ENCODE measurements at regions not wholly inside any gene's neighbourhood (a gene's known extent, or its start where the extent isn't known, plus 50 kb on each side); places are given as distances from the start of the nearest gene placed in this dataset.

DNA sequence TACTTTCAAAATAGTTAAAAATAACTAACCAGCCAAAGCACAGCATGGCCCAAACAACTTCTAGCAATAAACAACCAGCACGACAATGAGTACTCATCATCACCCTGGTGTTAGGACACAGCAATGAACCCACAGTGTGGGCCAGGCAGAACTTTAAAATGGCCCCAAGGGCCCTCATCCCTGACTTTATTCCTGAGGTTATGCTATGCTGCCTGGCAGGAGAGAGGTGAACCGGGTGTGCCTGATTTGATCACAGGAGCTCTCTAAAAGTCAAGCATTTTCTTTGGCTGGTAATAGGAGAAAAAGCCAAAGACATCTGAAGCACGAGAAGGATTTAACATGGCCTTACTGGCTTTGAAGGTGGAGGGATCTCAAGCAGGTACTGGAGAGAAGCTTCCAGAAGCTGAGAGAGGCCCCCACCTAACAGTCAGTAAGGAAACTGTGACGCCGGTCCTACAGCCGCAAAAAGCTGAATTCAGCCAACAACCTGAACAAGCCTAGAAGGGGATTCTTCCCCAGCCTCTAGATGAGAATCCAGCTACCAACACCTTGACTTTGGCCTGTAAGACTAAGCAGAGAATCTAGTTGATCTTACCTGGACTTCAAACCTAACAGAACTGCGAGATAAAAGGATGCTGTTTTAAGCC lies 115.4 kb downstream of the DDX1 start:
- Histone ChIP-seq H3K27me3 (no peaks in the 10 kb centered on the region), H3K4me3 (no peak overlapping the region), H3K36me3 (no peaks in the 10 kb centered on the region), H3K4me1 (peaks cover 12% of the 10 kb centered on the region), H3K9me3 (replicated peaks) (no peaks in the 10 kb centered on the region), H3K27ac (no peak overlapping the region)
- DNase-seq: no peak

DNA sequence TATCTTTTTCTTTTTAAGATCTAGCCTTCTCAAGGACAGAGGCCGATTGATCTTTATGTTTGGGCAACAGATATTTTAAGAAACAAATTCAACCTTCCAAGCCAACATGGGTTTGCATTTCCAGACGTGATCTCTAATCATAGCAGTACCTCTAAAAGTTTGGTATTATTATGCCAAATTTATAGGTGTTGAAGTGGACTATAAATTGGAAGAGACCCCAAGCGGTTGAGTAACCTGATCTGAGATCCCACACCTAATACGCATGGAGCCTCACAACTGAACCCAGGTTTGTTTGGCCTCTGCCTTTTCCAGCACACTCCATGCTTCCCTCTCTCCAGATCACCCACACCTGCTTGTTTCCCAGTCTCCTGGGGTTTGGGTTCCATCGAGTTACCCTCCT lies 116.5 kb downstream of the DDX1 start:
- DNase-seq: no peak
- H3K27me3 ChIP-seq: no peaks in the 10 kb centered on the region
- H3K27ac ChIP-seq: no peak overlapping the region
- H3K4me1 ChIP-seq: peaks cover 12% of the 10 kb centered on the region
- H3K9me3 ChIP-seq (replicated peaks): no peaks in the 10 kb centered on the region
- no peak overlapping the region for H3K4me3 ChIP-seq
- H3K36me3 ChIP-seq: no peaks in the 10 kb centered on the region

DNA sequence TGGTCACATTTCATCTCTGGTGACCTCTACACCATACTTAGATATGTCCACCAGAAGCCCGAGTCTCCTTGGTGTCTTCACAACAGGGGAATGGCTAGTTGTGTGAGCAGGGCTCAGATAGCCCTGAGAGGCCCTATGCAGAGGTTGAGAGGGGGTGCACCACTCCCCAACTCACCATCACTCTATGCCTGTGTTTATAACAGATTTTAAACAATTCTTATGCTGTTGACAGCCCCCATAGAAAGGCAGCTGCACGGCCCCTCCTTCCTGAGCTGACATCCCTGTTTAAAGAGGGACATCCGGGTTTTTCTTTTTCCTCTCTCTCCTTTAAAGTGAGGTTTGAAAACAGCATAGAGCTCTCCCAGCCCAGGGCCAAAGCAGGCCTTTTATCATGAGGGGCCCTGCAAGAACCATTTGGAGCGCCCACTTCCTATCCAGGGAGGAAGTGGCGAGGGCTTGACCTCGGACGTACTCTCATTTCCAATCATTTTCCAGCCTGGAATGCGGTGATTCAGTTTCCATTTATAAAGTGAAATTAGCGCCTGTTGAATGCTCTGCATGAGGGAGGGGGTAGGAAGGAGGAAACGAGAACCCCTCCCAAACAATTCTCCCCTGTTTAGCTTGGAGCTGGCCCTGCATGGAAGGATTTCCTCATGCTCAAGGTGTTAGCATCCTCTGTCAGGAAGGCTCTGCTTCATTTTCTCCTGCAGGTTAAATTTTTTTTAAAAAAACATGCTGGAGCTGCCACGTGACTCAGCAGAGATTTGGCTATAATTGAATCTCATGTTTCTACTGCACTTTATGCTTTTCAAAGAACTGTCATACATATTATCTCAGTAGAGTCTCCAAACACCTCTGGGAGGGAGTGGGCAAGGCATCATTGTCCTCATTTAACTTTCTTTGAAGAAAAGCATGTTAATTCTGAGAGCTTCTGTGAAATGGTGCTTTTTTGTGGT lies 117.5 kb downstream of the DDX1 start:
- Histone ChIP-seq H3K4me3 (no peak overlapping the region), H3K36me3 (no peaks in the 10 kb centered on the region), H3K4me1 (peaks cover 12% of the 10 kb centered on the region), H3K9me3 (replicated peaks) (no peaks in the 10 kb centered on the region), H3K27me3 (no peaks in the 10 kb centered on the region), H3K27ac (no peak overlapping the region; the same call in 1 of the 2 replicates)
- no peak for DNase-seq

DNA sequence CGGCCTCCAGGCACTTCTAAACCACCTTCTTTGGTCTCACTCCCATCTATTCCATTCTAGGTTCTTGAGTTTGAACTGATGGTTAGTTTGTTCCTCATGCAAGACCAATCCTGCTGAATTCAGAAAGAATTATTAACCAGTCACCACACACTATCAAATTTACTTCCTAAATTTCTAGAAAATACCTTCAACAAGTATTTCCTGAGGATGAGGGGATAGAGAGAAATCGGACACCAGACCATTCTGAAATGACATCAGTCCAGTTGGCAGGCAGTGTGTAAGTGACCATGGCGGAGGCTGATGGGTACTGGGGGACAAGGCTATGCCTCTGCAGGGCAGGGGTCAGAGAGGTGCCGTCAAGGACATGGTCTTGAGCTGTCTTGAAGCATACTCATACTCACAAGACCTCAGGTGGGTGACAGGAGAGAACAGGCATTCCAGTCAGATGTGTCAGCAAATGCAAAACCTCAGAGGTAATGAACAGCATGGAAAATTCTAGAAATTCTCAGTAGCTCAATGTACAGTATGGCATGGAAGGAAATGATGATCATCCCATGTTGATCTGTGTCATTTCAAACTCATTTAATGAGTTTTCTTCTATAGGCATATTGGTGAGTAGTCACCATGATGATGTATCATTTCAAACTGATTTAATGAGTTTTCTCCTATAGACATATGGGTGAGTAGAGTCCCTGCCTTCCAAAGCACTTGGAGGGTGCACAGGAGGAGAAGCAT lies 119.6 kb downstream of the DDX1 start:
- Histone ChIP-seq H3K4me1 (peaks cover 12% of the 10 kb centered on the region), H3K4me3 (no peak overlapping the region), H3K27me3 (no peaks in the 10 kb centered on the region), H3K9me3 (replicated peaks) (no peaks in the 10 kb centered on the region), H3K27ac (no peak overlapping the region), H3K36me3 (no peaks in the 10 kb centered on the region)
- DNase-seq: no peak

DNA sequence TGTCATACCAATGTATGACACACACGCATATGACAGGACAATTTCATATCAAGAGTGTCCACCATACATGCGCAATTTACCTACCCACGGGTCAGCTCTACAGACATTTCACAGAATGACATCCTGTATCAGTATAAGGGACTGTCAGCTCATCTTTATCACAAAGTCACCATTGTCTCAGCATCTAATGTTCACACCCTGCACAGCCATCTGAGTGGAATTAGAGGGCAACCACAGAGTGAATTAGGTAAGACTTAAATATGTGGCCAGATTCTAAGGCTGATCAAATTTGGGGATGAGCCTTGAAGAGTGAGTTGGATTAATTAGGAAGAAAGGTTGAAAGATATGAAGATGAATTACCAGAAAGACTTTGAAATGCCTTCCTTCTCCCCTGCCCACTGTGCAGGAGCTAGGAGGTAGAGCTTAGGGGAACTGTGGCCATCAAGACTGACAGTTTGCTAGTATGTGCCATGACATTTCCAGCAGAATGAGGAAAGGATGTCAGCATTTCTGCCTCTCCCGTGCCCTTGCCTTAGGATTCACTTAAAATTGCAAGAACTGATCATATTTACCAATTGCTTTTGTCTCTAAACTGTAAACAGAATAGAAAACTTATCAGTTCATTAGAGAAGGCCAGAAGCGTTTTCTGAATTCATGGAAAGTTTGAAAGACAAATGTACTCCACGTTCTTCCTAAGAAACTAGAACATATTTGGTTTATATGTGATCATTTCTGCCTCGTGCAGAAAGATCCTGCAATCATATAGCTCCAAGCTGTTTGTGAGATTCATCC lies 121.1 kb downstream of the DDX1 start:
- Histone ChIP-seq H3K27me3 (no peaks in the 10 kb centered on the region), H3K4me1 (peaks cover 19% of the 10 kb centered on the region), H3K36me3 (no peaks in the 10 kb centered on the region), H3K9me3 (replicated peaks) (no peaks in the 10 kb centered on the region), H3K27ac (no peak overlapping the region), H3K4me3 (no peak overlapping the region)
- DNase-seq: no peak

DNA sequence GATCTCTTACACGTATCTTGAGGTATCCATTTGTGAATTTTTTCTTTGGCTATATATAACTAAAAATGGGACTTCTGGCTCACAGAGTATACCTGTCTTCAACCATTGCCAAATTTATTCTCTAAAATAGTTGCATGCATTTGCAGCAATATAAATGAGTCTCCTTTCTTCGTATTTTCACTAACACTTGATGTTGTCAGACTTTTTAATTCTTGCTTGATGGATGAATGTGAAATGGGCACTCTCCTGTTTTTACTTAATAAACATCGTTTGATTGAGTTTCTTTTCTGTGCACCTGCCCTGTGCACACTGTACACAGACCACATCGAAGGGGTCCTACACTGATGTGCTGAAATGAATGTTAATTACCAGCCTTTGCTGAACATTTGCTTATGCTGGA lies 121.8 kb downstream of the DDX1 start:
- Histone ChIP-seq H3K27ac (no peak overlapping the region), H3K36me3 (no peaks in the 10 kb centered on the region), H3K27me3 (no peaks in the 10 kb centered on the region), H3K4me3 (no peak overlapping the region), H3K4me1 (peaks cover 19% of the 10 kb centered on the region), H3K9me3 (replicated peaks) (no peaks in the 10 kb centered on the region)
- no peak for DNase-seq

DNA sequence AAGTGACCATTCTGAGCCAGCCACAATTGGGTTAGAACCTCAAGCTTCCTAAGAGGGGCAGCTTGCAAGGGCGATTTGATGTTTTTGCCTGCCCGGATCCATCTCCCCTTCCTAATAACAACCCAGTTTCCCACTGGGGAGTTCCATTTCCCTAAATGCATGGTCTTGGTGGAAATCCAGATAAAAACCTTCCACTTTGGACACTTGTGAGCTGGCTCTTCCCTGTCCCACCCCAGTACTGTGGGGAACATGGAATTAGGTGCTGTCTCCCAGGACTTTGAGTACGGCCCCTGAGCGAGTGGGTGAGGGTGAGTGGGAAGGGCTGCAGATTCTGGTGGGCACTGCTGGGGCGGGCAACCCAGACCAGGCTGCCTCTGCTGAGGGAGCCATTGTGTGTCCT lies 122.3 kb downstream of the DDX1 start:
- no peak for DNase-seq
- no peaks in the 10 kb centered on the region for H3K36me3 ChIP-seq

DNA sequence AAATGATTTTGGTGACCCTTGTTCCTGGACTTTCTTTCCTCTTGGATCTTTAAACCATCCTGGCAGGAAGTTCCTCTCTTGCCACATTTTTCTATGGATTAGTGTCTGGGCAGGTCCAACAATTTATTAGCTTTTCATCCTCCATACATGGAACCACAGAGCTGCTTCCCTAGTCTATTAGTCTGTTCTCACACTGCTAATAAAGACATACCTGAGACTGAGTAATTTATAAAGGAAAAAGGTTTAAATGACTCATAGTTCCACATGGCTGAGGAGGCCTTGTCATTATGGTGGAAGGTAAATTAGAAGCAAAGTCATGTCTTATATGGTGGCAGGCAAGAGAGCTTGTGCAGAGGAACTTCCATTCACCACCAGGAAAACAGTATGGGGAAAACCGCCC lies 122.9 kb downstream of the DDX1 start:
- no peak overlapping the region for H3K4me3 ChIP-seq
- H3K27me3 ChIP-seq: no peaks in the 10 kb centered on the region
- DNase-seq: no peak
- H3K4me1 ChIP-seq: peaks cover 7% of the 10 kb centered on the region
- H3K27ac ChIP-seq: no peak overlapping the region
- no peaks in the 10 kb centered on the region for H3K9me3 ChIP-seq (replicated peaks)
- H3K36me3 ChIP-seq: no peaks in the 10 kb centered on the region

More for the DNA sequence above, 122.3 kb downstream of the DDX1 start:
- Histone ChIP-seq H3K9me3 (replicated peaks) (no peaks in the 10 kb centered on the region), H3K27me3 (no peaks in the 10 kb centered on the region), H3K4me3 (no peak overlapping the region), H3K27ac (no peak overlapping the region), H3K4me1 (peaks cover 13% of the 10 kb centered on the region)

DNA sequence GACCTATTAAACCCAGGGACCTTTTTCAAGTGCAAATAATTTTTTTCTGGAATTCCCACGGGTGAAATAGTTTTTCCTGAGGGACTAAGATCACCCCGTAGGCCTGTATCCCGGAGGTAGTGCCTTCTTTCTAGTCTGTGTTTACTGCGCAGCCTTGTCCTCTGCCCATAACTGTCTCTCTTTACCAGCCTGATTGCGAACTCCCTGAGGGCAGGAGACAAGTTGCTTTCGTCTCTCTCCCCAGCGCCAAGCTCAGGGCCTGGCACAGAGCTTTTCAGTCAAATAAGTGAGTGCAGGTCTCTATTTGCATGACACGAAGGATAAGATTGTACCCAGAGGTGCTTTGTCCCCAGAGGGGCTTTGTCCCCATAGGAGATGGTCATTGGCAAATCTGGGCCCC lies 123.9 kb downstream of the DDX1 start:
- H3K36me3 ChIP-seq: no peaks in the 10 kb centered on the region
- H3K4me1 ChIP-seq: peaks cover 7% of the 10 kb centered on the region; the same call in 1 of the 2 replicates
- H3K4me3 ChIP-seq: no peak overlapping the region
- H3K27me3 ChIP-seq: no peaks in the 10 kb centered on the region
- DNase-seq: no peak
- no peaks in the 10 kb centered on the region for H3K9me3 ChIP-seq (replicated peaks)
- H3K27ac ChIP-seq: no peak overlapping the region

DNA sequence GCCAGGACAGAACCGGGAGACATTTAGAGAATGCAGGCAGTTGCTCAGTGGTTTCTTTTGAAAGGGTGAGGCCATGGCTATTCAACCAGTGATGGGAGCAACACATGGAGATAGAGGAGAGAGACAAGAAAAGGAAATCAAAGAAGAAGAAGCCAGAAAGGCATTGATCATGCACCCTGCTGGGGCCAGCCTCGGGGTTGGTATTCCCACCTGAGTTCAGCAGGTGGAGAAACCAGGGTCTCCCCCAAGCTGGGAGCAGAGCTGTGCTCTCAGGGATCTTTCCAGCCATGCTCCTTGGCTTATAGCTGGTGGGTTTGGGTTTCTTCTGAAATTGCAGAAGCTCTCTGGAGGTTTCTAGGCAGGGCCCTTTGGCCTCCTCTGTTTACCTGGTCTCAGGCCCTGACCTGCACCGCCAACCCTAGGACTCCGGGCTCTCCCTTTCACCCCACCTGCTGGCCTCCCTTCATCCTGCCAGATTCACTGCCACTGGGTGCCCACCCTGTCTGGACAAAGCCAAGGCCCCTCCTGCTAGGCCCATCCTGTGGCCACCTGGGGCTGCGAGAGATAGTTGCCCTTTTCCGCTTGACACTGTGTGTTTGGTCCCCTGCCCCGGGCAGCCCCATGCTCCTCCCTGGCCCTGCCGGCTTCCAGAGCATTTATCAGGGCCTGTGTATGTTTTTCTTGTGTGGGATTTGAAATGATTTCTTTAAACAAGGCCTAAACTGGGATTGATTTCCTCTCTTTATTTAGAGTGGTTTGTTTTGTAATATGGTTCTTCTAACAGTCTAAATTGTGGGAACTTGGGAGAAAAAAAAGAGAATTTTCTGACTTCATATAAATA lies 126.7 kb downstream of the DDX1 start:
- DNase-seq: no peak

DNA sequence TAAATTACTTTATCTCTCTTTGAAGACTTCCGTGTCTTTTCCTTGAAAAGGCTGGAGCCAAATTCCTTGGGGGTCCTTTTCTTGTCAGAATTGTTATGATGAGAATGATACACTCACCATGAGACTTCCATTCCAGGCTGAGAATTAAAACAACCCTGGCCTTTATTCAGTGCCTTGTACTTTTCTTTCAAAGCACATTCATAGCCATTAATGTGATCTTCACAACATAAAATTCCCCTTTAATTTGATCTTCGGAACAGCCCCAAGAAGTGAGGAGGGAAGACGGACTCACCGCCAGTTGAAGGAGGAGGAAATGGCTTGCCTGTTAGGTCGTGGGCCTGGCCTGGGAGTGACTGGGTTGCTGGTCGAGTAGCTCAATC lies 127.3 kb downstream of the DDX1 start:
- DNase-seq: no peak

More for the DNA sequence above, 126.7 kb downstream of the DDX1 start:
- no peaks in the 10 kb centered on the region for H3K9me3 ChIP-seq (replicated peaks)
- H3K27me3 ChIP-seq: no peaks in the 10 kb centered on the region
- H3K4me1 ChIP-seq: peaks cover 7% of the 10 kb centered on the region; the same call in 1 of the 2 replicates
- no peak overlapping the region for H3K4me3 ChIP-seq
- no peaks in the 10 kb centered on the region for H3K36me3 ChIP-seq
- H3K27ac ChIP-seq: no peak overlapping the region

DNA sequence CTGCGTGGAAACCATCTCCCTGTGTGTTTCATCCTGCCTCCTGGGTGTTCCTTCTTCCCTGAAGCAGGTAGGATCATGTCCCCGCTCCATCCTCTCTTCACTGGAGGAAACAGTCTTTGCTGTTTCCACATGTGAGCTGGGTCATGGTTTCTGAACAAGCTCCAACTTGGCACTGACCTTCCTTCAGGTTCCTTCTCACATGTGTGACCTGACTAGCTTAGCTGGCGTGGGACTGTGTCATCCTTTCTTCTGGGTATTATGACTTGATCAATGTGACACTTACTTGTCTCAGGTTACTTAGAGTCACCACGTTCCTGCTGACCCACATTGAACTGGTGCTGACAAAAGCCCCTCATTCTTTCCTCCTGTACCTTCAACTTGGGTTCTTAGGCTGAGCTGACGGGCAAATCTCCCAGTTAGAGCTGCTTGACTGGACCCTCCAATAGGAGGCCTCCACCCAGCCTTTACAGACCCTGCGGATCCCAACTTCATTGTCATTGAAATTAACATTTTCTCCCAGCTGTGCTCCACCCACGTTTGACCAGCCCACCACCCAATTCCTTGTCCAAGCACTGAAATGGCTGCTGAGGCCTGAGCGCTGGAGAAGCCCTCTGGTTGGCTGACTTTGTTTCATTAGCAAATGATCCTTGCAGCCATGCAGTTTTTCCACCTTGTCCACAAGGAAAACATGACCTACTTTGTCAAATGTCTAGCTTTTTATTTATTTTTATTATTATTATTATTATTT lies 128.1 kb downstream of the DDX1 start:
- H3K4me3 ChIP-seq: no peak overlapping the region
- H3K27ac ChIP-seq: no peak overlapping the region
- no peaks in the 10 kb centered on the region for H3K9me3 ChIP-seq (replicated peaks)
- DNase-seq: no peak
- H3K36me3 ChIP-seq: no peaks in the 10 kb centered on the region
- H3K27me3 ChIP-seq: no peaks in the 10 kb centered on the region
- H3K4me1 ChIP-seq: peaks cover 7% of the 10 kb centered on the region; the same call in 1 of the 2 replicates

More for the DNA sequence above, 127.3 kb downstream of the DDX1 start:
- no peak overlapping the region for H3K4me3 ChIP-seq
- H3K27me3 ChIP-seq: no peaks in the 10 kb centered on the region
- no peaks in the 10 kb centered on the region for H3K36me3 ChIP-seq
- no peak overlapping the region for H3K27ac ChIP-seq
- no peaks in the 10 kb centered on the region for H3K9me3 ChIP-seq (replicated peaks)
- peaks cover 7% of the 10 kb centered on the region; the same call in 1 of the 2 replicates for H3K4me1 ChIP-seq

Data from SJCRH30 (cell line).